ENCODE measurements at regions not wholly inside any gene's neighbourhood (a gene's known extent, or its start where the extent isn't known, plus 50 kb on each side); places are given as distances from the start of the nearest gene placed in this dataset.

GRCh38 chr20:57841297-57841866 is 131.6 kb upstream of the PMEPA1 start:
- Histone ChIP-seq H3K9me2 (ENCODE audit: insufficient read depth, low read length) (no peaks in the 10 kb centered on the region), H2AFZ (ENCODE audit: low read length) (no peak overlapping the region), H3K79me2 (ENCODE audit: insufficient read depth, low read depth, low read length) (no peaks in the 10 kb centered on the region), H4K20me1 (ENCODE audit: insufficient read depth, low read length) (no peaks in the 10 kb centered on the region), H3K4me1 (ENCODE audit: insufficient read depth, low read length, poor library complexity, severe bottlenecking) (no peaks in the 10 kb centered on the region), H3K36me3 (ENCODE audit: insufficient read depth, low read length) (no peaks in the 10 kb centered on the region), H3K27ac (ENCODE audit: low read depth, low read length, poor library complexity, severe bottlenecking) (no peak overlapping the region), H3K4me3 (ENCODE audit: low read depth, low read length, poor library complexity, severe bottlenecking) (no peak overlapping the region), H3K4me2 (ENCODE audit: low read length) (no peak overlapping the region), H3K9me3 (ENCODE audit: low read length) (no peaks in the 10 kb centered on the region)
- ChIA-PET POLR2A (interaction anchor here (0.7 kb wide), 1 partner anchor 784 kb away, joined by 4 read pairs; no protein-coding TSS in a partner anchor), CTCF (ENCODE audit: unreplicated experiment) (no interaction called here)
- no peak for DNase-seq (ENCODE audit: low spot score)
- intact Hi-C loops (cut with micrococcal nuclease; ENCODE audit: unreplicated experiment) = no loop called here
- TF ChIP-seq EZH2phosphoT487 (IDR thresholded peaks at IDR 0.05; ENCODE audit: borderline replicate concordance, low read depth, low read length) (no peak), CTCF (conservative IDR thresholded peaks at IDR 0.05; ENCODE audit: low read length) (no peak)
- no TSS peak for BruUV-seq (replicated peaks)

GRCh38 chr20:57840504-57841296 is 130.9 kb upstream of the PMEPA1 start:
- H3K4me3 ChIP-seq (ENCODE audit: low read depth, low read length, poor library complexity, severe bottlenecking) = no peak overlapping the region
- no peak overlapping the region for H2AFZ ChIP-seq (ENCODE audit: low read length)
- no peaks in the 10 kb centered on the region for H3K79me2 ChIP-seq (ENCODE audit: insufficient read depth, low read depth, low read length)
- H3K27ac ChIP-seq (ENCODE audit: low read depth, low read length, poor library complexity, severe bottlenecking) = no peak overlapping the region
- no peaks in the 10 kb centered on the region for H3K9me2 ChIP-seq (ENCODE audit: insufficient read depth, low read length)
- CTCF ChIA-PET (ENCODE audit: unreplicated experiment) = no interaction called here
- POLR2A ChIA-PET = interaction anchor here (0.7 kb wide), 1 partner anchor 783 kb away, joined by 4 read pairs; no protein-coding TSS in a partner anchor
- H3K4me1 ChIP-seq (ENCODE audit: insufficient read depth, low read length, poor library complexity, severe bottlenecking) = no peaks in the 10 kb centered on the region
- BruUV-seq (replicated peaks) = no TSS peak
- intact Hi-C loops (cut with micrococcal nuclease; ENCODE audit: unreplicated experiment) = no loop called here
- H4K20me1 ChIP-seq (ENCODE audit: insufficient read depth, low read length) = no peaks in the 10 kb centered on the region
- TF ChIP-seq EZH2phosphoT487 (IDR thresholded peaks at IDR 0.05; ENCODE audit: borderline replicate concordance, low read depth, low read length) = no peak
- TF ChIP-seq CTCF (conservative IDR thresholded peaks at IDR 0.05; ENCODE audit: low read length) = no peak
- DNase-seq (ENCODE audit: low spot score) = no peak
- H3K36me3 ChIP-seq (ENCODE audit: insufficient read depth, low read length) = no peaks in the 10 kb centered on the region
- no peaks in the 10 kb centered on the region for H3K9me3 ChIP-seq (ENCODE audit: low read length)
- H3K4me2 ChIP-seq (ENCODE audit: low read length) = no peak overlapping the region

- Histone ChIP-seq H3K79me2 (ENCODE audit: insufficient read depth, low read depth, low read length) (no peaks in the 10 kb centered on the region), H3K4me2 (ENCODE audit: low read length) (no peak overlapping the region), H4K20me1 (ENCODE audit: insufficient read depth, low read length) (no peaks in the 10 kb centered on the region), H3K27ac (ENCODE audit: low read depth, low read length, poor library complexity, severe bottlenecking) (no peak overlapping the region), H3K4me3 (ENCODE audit: low read depth, low read length, poor library complexity, severe bottlenecking) (no peak overlapping the region), H3K9me2 (ENCODE audit: insufficient read depth, low read length) (no peaks in the 10 kb centered on the region), H3K36me3 (ENCODE audit: insufficient read depth, low read length) (no peaks in the 10 kb centered on the region), H2AFZ (ENCODE audit: low read length) (no peak overlapping the region), H3K9me3 (ENCODE audit: low read length) (no peaks in the 10 kb centered on the region), H3K4me1 (ENCODE audit: insufficient read depth, low read length, poor library complexity, severe bottlenecking) (no peaks in the 10 kb centered on the region)
- ChIA-PET CTCF (ENCODE audit: unreplicated experiment) (no interaction called here), POLR2A (no interaction called here)
- intact Hi-C loops (cut with micrococcal nuclease; ENCODE audit: unreplicated experiment) = no loop called here
- no TSS peak for BruUV-seq (replicated peaks)
- TF ChIP-seq EZH2phosphoT487 (IDR thresholded peaks at IDR 0.05; ENCODE audit: borderline replicate concordance, low read depth, low read length) (no peak), CTCF (conservative IDR thresholded peaks at IDR 0.05; ENCODE audit: low read length) (no peak)
- no peak for DNase-seq (ENCODE audit: low spot score)
Observed at GRCh38 chr20:57840066-57840465, 130.3 kb upstream of the PMEPA1 start.

Data from OCI-LY7 (cell line).